CD4-positive, alpha-beta memory T cell (primary cell): ENCODE measurements at regions not wholly inside any gene's neighbourhood (a gene's known extent, or its start where the extent isn't known, plus 50 kb on each side); places are given as distances from the start of the nearest gene placed in this dataset.

Source experiments
- CTCF ChIA-PET: fragments of 350-600 bp; sonication (Branson Sonifier 250); formaldehyde crosslinking; loops from one replicate; lab custom pipeline; 2021; ENCODE audit warnings: inconsistent platforms; ENCODE audit not compliant: partially characterized antibody; lab: Charles Lee
- POLR2A ChIA-PET: fragments of 350-600 bp; sonication (Branson Sonifier 250); formaldehyde crosslinking; loops from one replicate; lab custom pipeline; 2021; ENCODE audit not compliant: partially characterized antibody; lab: Charles Lee
- DNase-seq, 5 donors: peaks; one replicate each; pipeline versions ENCODE4 v3.0.0 to v3.0.0-alpha.2; 2020 to 2022; ENCODE audit warnings: mixed read lengths in 1 of 5
- H3K27ac ChIP-seq: one replicate; pipeline ENCODE4 v1.7.0; 2013; ENCODE audit warnings: low read depth, low read length
- H3K27me3 ChIP-seq: 2 replicates; pipeline ENCODE4 v1.7.0; 2013; ENCODE audit warnings: mild to moderate bottlenecking, low read length, moderate library complexity; ENCODE audit not compliant: insufficient read depth
- H3K36me3 ChIP-seq: 2 replicates; pipeline ENCODE4 v1.7.0; 2013; ENCODE audit warnings: mild to moderate bottlenecking, low read length, moderate library complexity; ENCODE audit not compliant: insufficient read depth
- H3K4me1 ChIP-seq: 2 replicates; pipeline ENCODE4 v1.7.0; 2013; ENCODE audit warnings: mild to moderate bottlenecking, low read length, moderate library complexity; ENCODE audit not compliant: insufficient read depth
- H3K4me3 ChIP-seq, 2 donors: one replicate each; pipeline ENCODE4 v1.7.0; 2013; ENCODE audit warnings: low read length in 2 of 2, mild to moderate bottlenecking in 1 of 2
- H3K9me3 ChIP-seq, 2 donors: one replicate each; pipeline ENCODE4 v1.7.0; 2013; ENCODE audit warnings: low read length in 2 of 2, control low read depth in 1 of 2; ENCODE audit not compliant: control insufficient read depth in 1 of 2
- H3K27ac Mint-ChIP-seq, 7 donors: one replicate each; pipeline ENCODE4 v1.8.0; 2020 to 2021; ENCODE audit warnings: mixed read lengths in 7 of 7, mild to moderate bottlenecking in 6 of 7, inconsistent platforms in 3 of 7, moderate library complexity in 3 of 7
- H3K27me3 Mint-ChIP-seq, 2 donors: one replicate each; pipeline ENCODE4 v1.8.0; 2020 to 2021; ENCODE audit warnings: mixed read lengths in 2 of 2
- H3K36me3 Mint-ChIP-seq, 2 donors: one replicate each; pipeline ENCODE4 v1.8.0; 2020 to 2021; ENCODE audit warnings: mixed read lengths in 2 of 2, inconsistent platforms in 1 of 2, mild to moderate bottlenecking in 1 of 2
- H3K4me1 Mint-ChIP-seq, 4 donors: one replicate each; pipeline ENCODE4 v1.8.0; 2020 to 2021; ENCODE audit warnings: mixed read lengths in 4 of 4, mild to moderate bottlenecking in 1 of 4
- H3K4me3 Mint-ChIP-seq, 8 donors: one replicate each; pipeline ENCODE4 v1.8.0; 2020 to 2021; ENCODE audit warnings: mixed read lengths in 8 of 8, mild to moderate bottlenecking in 7 of 8, moderate library complexity in 6 of 8, inconsistent platforms in 3 of 8
- H3K9me3 Mint-ChIP-seq, 8 donors: one replicate each; pipeline ENCODE4 v1.8.0; 2020 to 2021; ENCODE audit warnings: mixed read lengths in 8 of 8, mild to moderate bottlenecking in 5 of 8, inconsistent platforms in 3 of 8, moderate library complexity in 1 of 8
- intact Hi-C: fragments of 100-400 bp; cut with micrococcal nuclease; formaldehyde crosslinking; loops from one replicate; pipeline ENCODE4 v1.15.1; 2023

DNA sequence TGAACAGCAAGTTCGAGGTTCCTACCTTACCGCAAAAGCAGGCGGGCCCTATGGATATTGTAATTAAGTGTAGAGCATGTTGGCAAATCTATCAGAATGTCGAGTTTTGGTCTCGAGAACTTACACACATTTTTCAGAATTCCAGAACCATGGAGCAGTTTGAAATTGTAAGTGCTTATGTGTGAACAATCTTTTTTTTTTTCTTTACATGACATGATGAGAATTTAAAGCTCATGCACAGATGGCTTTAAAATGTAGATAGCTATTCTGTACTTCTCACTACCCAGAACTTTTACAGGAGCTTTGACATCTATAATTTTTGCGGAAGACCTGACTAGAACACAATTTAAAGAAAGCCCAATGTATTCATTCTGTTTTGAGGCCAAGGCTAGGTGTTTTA lies 117.8 kb upstream of the RSPO3 start:
- Mint-ChIP-seq H3K4me3 (no peak overlapping the region), H3K27ac (no peak overlapping the region), H3K36me3 (no peaks in the 10 kb centered on the region), H3K27me3 (peaks cover 0 to 4% of the 10 kb centered on the region in 2 donors), H3K9me3 (no peaks in the 10 kb centered on the region), H3K4me1 (no peaks in the 10 kb centered on the region)
- H3K27me3 ChIP-seq, result no peaks in the 10 kb centered on the region
- H3K9me3 ChIP-seq, result no peaks in the 10 kb centered on the region
- H3K4me3 ChIP-seq, result no peak overlapping the region
- ChIA-PET CTCF (no interaction called here), POLR2A (no interaction called here)
- DNase-seq, result no peak
- intact Hi-C loops, result no loop called here
- H3K36me3 ChIP-seq, result no peaks in the 10 kb centered on the region
- no peaks in the 10 kb centered on the region for H3K4me1 ChIP-seq
- H3K27ac ChIP-seq, result no peak overlapping the region

DNA sequence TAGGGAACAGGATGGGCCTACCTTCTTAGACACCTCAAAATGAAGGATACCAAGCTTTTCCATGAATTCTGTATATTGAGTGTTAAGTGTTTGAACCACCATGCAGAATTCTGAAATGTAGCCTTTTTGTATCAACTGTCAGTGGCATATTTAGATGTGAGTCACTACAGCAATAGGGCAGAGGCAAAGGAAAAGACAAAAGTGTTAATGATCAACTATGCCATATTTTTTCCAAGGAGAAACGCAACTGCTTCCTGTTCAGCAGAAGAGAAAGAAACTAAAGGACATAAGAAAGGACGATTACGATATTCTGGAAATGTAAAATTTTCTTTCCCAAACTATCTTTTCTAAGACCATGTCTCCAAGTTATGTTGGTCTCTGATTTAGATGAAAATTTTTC lies 104.6 kb upstream of the RSPO3 start:
- Histone ChIP-seq H3K9me3 (no peaks in the 10 kb centered on the region), H3K27me3 (no peaks in the 10 kb centered on the region), H3K36me3 (no peaks in the 10 kb centered on the region), H3K4me1 (no peaks in the 10 kb centered on the region), H3K4me3 (no peak overlapping the region), H3K27ac (no peak overlapping the region)
- DNase-seq, result no peak
- ChIA-PET POLR2A (no interaction called here), CTCF (interaction anchor here (1.5 kb wide), 1 partner anchor 9 kb away, joined by 3 read pairs; no protein-coding TSS in a partner anchor)
- no peaks in the 10 kb centered on the region for H3K4me1 Mint-ChIP-seq
- no peaks in the 10 kb centered on the region for H3K36me3 Mint-ChIP-seq
- intact Hi-C loops, result no loop called here
- H3K27ac Mint-ChIP-seq, result no peak overlapping the region
- no peaks in the 10 kb centered on the region for H3K27me3 Mint-ChIP-seq
- no peak overlapping the region for H3K4me3 Mint-ChIP-seq
- no peaks in the 10 kb centered on the region for H3K9me3 Mint-ChIP-seq

DNA sequence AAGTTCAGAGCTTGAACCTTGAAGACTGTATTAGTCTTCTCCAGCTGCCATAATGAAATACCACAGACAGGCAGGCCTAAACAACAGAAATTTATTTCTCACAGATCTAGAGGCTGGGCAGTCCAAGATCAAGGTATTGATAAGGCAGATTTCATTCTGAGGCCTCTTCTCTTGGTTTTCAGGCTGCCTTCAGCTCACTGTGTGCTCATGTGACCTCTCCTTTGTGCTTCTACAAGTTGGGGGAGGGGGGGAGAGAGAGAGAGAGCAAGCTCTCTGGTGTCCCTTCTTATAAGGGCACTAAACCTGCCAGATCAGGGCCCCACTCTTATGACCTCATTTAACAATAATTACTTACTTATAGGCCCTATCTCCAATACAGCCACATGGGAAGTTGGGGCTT lies 102.6 kb upstream of the RSPO3 start:
- ChIA-PET POLR2A (no interaction called here), CTCF (no interaction called here)
- no peaks in the 10 kb centered on the region for H3K27me3 ChIP-seq
- H3K4me3 ChIP-seq, result no peak overlapping the region
- DNase-seq, result no peak
- H3K27me3 Mint-ChIP-seq, result no peaks in the 10 kb centered on the region
- no peak overlapping the region for H3K27ac ChIP-seq
- H3K4me1 Mint-ChIP-seq, result no peaks in the 10 kb centered on the region
- H3K36me3 ChIP-seq, result no peaks in the 10 kb centered on the region
- no peaks in the 10 kb centered on the region for H3K9me3 Mint-ChIP-seq
- intact Hi-C loops, result no loop called here
- no peaks in the 10 kb centered on the region for H3K4me1 ChIP-seq
- no peaks in the 10 kb centered on the region for H3K36me3 Mint-ChIP-seq
- no peak overlapping the region for H3K27ac Mint-ChIP-seq
- no peaks in the 10 kb centered on the region for H3K9me3 ChIP-seq
- no peak overlapping the region for H3K4me3 Mint-ChIP-seq

DNA sequence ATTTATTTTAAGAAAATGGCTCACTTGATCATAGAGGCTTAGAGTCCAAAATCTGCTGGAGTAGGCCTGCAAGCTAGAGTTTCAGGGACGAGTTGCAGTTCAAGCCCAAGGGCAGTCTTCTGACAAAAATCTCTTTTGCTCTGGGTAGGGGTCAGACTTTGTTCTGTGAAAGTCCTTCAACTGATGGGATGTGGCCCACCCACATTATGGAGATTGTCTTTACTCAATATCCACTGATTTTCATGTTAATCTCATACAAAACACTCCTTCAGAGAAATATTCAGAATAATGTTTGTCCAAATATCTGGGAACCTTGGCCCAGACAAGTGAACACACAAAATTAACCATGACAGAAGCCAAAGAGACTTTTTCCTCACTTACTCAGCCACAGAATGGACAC lies 98.6 kb upstream of the RSPO3 start:
- Mint-ChIP-seq H3K9me3 (no peaks in the 10 kb centered on the region), H3K27ac (no peak overlapping the region), H3K4me3 (no peak overlapping the region), H3K27me3 (no peaks in the 10 kb centered on the region), H3K36me3 (no peaks in the 10 kb centered on the region), H3K4me1 (no peaks in the 10 kb centered on the region)
- no peaks in the 10 kb centered on the region for H3K36me3 ChIP-seq
- H3K4me1 ChIP-seq, result no peaks in the 10 kb centered on the region
- H3K27ac ChIP-seq, result no peak overlapping the region
- CTCF ChIA-PET, result no interaction called here
- H3K4me3 ChIP-seq, result no peak overlapping the region
- intact Hi-C loops, result no loop called here
- H3K27me3 ChIP-seq, result no peaks in the 10 kb centered on the region
- POLR2A ChIA-PET, result no interaction called here
- no peak for DNase-seq
- H3K9me3 ChIP-seq, result no peaks in the 10 kb centered on the region

DNA sequence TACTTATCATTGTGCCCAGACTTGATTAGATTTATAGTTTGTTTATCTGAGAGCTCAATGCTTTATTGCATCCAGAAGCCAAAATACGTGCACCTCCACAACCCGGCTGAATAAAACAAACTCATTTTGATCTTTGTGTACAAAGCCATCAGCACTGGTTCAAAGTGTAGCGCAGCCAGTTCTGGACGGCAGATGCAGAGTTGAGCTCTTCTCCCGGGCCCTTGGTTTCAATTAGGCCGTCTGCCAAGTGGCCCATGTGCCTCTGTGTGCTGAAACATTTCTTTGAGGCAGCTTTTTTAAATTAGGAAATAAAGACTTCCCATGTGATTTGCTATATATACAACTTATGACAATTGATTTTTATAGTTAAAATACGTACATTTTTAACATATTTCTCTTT lies 96.2 kb upstream of the RSPO3 start:
- POLR2A ChIA-PET, result no interaction called here
- Mint-ChIP-seq H3K36me3 (no peaks in the 10 kb centered on the region), H3K27me3 (no peaks in the 10 kb centered on the region), H3K9me3 (no peaks in the 10 kb centered on the region), H3K4me1 (no peaks in the 10 kb centered on the region), H3K4me3 (no peak overlapping the region), H3K27ac (no peak overlapping the region)
- Histone ChIP-seq H3K27me3 (no peaks in the 10 kb centered on the region), H3K4me3 (no peak overlapping the region), H3K36me3 (no peaks in the 10 kb centered on the region), H3K4me1 (no peaks in the 10 kb centered on the region), H3K27ac (no peak overlapping the region), H3K9me3 (no peaks in the 10 kb centered on the region)
- CTCF ChIA-PET, result no interaction called here
- intact Hi-C loops, result no loop called here
- DNase-seq, result no peak

DNA sequence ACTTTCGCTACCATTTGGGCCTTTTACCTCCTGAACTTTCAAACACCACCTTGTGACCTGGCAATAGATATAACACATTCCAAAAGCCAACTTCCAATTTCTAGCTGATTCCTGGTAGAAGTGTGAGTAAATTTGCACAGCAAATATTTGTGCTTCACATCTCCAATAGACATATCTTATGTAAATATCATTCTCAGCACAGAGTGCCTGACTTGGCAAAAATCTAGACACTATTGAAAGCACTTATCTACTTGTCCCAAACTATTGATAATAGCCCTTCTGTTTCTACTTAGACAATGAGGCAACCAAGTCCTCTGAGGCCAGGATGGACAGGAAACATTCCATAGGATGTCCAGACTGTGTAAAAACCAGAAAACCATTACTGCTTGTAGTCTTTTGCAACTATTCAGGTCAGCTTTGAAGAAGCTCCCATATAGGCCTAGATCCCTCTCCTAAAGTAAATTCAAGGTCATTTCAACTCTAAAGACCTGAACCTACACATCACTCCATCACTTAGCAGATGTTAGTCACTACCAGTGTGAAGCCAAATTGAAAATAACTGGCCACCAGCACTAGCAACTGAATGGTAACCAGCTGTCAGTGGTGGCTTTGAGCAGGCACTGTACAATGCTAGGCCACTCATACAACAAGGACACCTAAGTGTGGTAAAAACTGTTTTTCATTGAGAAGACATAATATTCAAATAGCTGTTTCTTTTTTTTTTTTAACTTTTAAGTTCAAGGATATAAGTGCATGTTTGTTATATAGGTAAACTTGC lies 95.3 kb upstream of the RSPO3 start:
- ChIA-PET POLR2A (no interaction called here), CTCF (interaction anchor here (0.9 kb wide), 1 partner anchor 9 kb away, joined by 3 read pairs; no protein-coding TSS in a partner anchor)
- no peaks in the 10 kb centered on the region for H3K27me3 Mint-ChIP-seq
- H3K27me3 ChIP-seq, result no peaks in the 10 kb centered on the region
- H3K27ac ChIP-seq, result no peak overlapping the region
- H3K27ac Mint-ChIP-seq, result no peak overlapping the region
- H3K4me3 Mint-ChIP-seq, result no peak overlapping the region
- H3K4me3 ChIP-seq, result no peak overlapping the region
- DNase-seq, result no peak
- no peaks in the 10 kb centered on the region for H3K36me3 Mint-ChIP-seq
- no peaks in the 10 kb centered on the region for H3K9me3 ChIP-seq
- no peaks in the 10 kb centered on the region for H3K36me3 ChIP-seq
- H3K4me1 ChIP-seq, result no peaks in the 10 kb centered on the region
- intact Hi-C loops, result no loop called here
- H3K9me3 Mint-ChIP-seq, result no peaks in the 10 kb centered on the region
- no peaks in the 10 kb centered on the region for H3K4me1 Mint-ChIP-seq

DNA sequence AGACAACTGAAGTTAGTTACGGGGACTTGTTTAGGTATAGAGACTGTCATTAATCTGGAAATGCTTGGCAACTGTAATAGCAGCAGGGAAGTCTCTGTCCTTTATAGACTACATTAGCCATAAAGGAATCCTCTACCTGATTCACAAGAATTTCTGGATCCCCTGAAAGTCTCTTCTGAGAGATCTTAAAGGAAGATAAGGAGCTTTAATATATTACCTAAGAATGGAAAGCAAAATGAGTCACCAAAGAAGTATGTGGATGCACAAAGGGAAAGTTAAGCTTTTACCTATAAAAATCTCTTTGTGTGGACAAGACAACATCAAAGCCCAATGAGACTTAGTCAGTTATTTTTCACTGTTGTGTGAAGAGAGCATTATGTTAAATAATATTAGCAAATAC lies 92.2 kb upstream of the RSPO3 start:
- DNase-seq, result no peak
- H3K4me1 Mint-ChIP-seq, result no peaks in the 10 kb centered on the region
- no peaks in the 10 kb centered on the region for H3K27me3 Mint-ChIP-seq
- no peak overlapping the region for H3K27ac ChIP-seq
- H3K36me3 Mint-ChIP-seq, result no peaks in the 10 kb centered on the region
- H3K4me1 ChIP-seq, result no peaks in the 10 kb centered on the region
- intact Hi-C loops, result no loop called here
- H3K27ac Mint-ChIP-seq, result no peak overlapping the region
- H3K4me3 ChIP-seq, result no peak overlapping the region
- no peaks in the 10 kb centered on the region for H3K9me3 ChIP-seq
- peaks cover 0 to 2% (median 0%) of the 10 kb centered on the region in 8 donors for H3K9me3 Mint-ChIP-seq
- H3K4me3 Mint-ChIP-seq, result no peak overlapping the region
- ChIA-PET POLR2A (no interaction called here), CTCF (no interaction called here)
- H3K36me3 ChIP-seq, result no peaks in the 10 kb centered on the region
- H3K27me3 ChIP-seq, result no peaks in the 10 kb centered on the region
